IMR-90 (cell line): ENCODE measurements at regions not wholly inside any gene's neighbourhood (a gene's known extent, or its start where the extent isn't known, plus 50 kb on each side); places are given as distances from the start of the nearest gene placed in this dataset.
A peak's percentile ranks its signal among the peaks of the same experiment; 100 is the strongest.

Experiments used
- ATAC-seq: fragments of 200-7000 bp; cut with Tn5 transposase; 2 replicates; pipeline ENCODE4 v1.9.1; 2020; ENCODE audit warnings: low read depth, mild to moderate bottlenecking, moderate library complexity
- BruUV-seq: library from RNA; stranded (reverse); fragments of 400-500 nt; replicated peaks from 2 replicates; lab custom pipeline; 2021; lab: Mats Ljungman, UMichigan
- CTCF ChIA-PET: fragments of 300-600 bp; formaldehyde crosslinking; extraction: SDS; loops from one replicate; lab custom pipeline; 2021; ENCODE audit warnings: antibody characterized with exemption; lab: Yijun Ruan, JAX
- POLR2A ChIA-PET: fragments of 300-600 bp; sonication (Branson Sonifier 250); formaldehyde crosslinking; loops from one replicate; lab custom pipeline; 2022; ENCODE audit warnings: antibody characterized with exemption; ENCODE audit not compliant: unreplicated experiment; lab: Charles Lee
- DNase-seq: peaks from one replicate; pipeline ENCODE4 v3.0.0; 2013
- H2AFZ ChIP-seq: replicated peaks from 2 replicates; pipeline ENCODE3; 2013; ENCODE audit warnings: low read length, mild to moderate bottlenecking; ENCODE audit not compliant: poor library complexity
- H2AK5ac ChIP-seq: 2 replicates; pipeline ENCODE4 v1.6.1; 2013; ENCODE audit warnings: low read depth, low read length, inconsistent platforms
- H2AK9ac ChIP-seq: replicated peaks from 2 replicates; pipeline ENCODE3; 2013; ENCODE audit warnings: mild to moderate bottlenecking, low read depth, low read length, moderate library complexity; ENCODE audit not compliant: poor library complexity
- H2BK120ac ChIP-seq: 2 replicates; pipeline ENCODE4 v1.6.1; 2013; ENCODE audit warnings: low read depth, low read length, inconsistent platforms
- H2BK15ac ChIP-seq: 3 replicates; pipeline ENCODE4 v1.6.1; 2013; ENCODE audit warnings: low read depth, low read length, inconsistent platforms
- H2BK20ac ChIP-seq: 2 replicates; pipeline ENCODE4 v1.6.1; 2013; ENCODE audit warnings: low read depth, mild to moderate bottlenecking, inconsistent platforms, low read length, moderate library complexity
- H2BK5ac ChIP-seq: 2 replicates; pipeline ENCODE4 v1.6.1; 2013; ENCODE audit warnings: mild to moderate bottlenecking, low read depth, low read length, inconsistent platforms; ENCODE audit not compliant: poor library complexity, severe bottlenecking
- H3K14ac ChIP-seq: replicated peaks from 2 replicates; pipeline ENCODE4 v1.6.1; 2013; ENCODE audit warnings: low read depth, low read length, inconsistent platforms
- H3K18ac ChIP-seq: 2 replicates; pipeline ENCODE4 v1.6.1; 2013; ENCODE audit warnings: low read depth, low read length, control low read depth
- H3K23ac ChIP-seq: 2 replicates; pipeline ENCODE4 v1.6.1; 2013; ENCODE audit warnings: low read depth, low read length, inconsistent platforms
- H3K27ac ChIP-seq: 2 replicates; pipeline ENCODE4 v1.5.1; 2013; ENCODE audit warnings: mild to moderate bottlenecking, control low read depth, low read length; ENCODE audit not compliant: insufficient read depth
- H3K27me3 ChIP-seq: 2 replicates; pipeline ENCODE4 v1.6.1; 2013; ENCODE audit warnings: low read length; ENCODE audit not compliant: control insufficient read depth, insufficient read depth
- H3K36me3 ChIP-seq: 2 replicates; pipeline ENCODE4 v1.6.1; 2013; ENCODE audit warnings: low read length, mixed read lengths; ENCODE audit not compliant: control insufficient read depth, insufficient read depth
- H3K4ac ChIP-seq: 2 replicates; pipeline ENCODE4 v1.6.1; 2013; ENCODE audit warnings: low read depth, low read length, inconsistent platforms
- H3K4me1 ChIP-seq: 2 replicates; pipeline ENCODE4 v1.6.1; 2013; ENCODE audit warnings: low read length, mixed read lengths; ENCODE audit not compliant: control insufficient read depth, insufficient read depth
- H3K4me2 ChIP-seq: 2 replicates; pipeline ENCODE4 v1.6.1; 2013; ENCODE audit warnings: low read depth, mild to moderate bottlenecking, control low read depth, low read length, moderate library complexity
- H3K4me3 ChIP-seq: 2 replicates; pipeline ENCODE4 v1.5.1; 2013; ENCODE audit warnings: low read depth, mild to moderate bottlenecking, control low read depth, low read length, moderate library complexity; ENCODE audit not compliant: insufficient read depth
- H3K56ac ChIP-seq: 2 replicates; pipeline ENCODE4 v1.6.1; 2013; ENCODE audit warnings: low read length, inconsistent platforms; ENCODE audit not compliant: insufficient read depth; ENCODE audit errors: extremely low read depth
- H3K79me1 ChIP-seq, 2 experiments: 2 replicates each; pipeline ENCODE4 v1.6.1; 2013; ENCODE audit warnings: low read length in 2 of 2, inconsistent platforms in 1 of 2, low read depth in 1 of 2
- H3K9ac ChIP-seq: 2 replicates; pipeline ENCODE4 v1.6.1; 2013; ENCODE audit warnings: low read depth, low read length, control low read depth
- H3K9me1 ChIP-seq: 2 replicates; pipeline ENCODE4 v1.6.1; 2013; ENCODE audit warnings: low read length, inconsistent platforms; ENCODE audit not compliant: insufficient read depth
- H3K9me3 ChIP-seq: 2 replicates; pipeline ENCODE4 v1.6.1; 2013; ENCODE audit warnings: low read length; ENCODE audit not compliant: control insufficient read depth, insufficient read depth
- H4K20me1 ChIP-seq: 2 replicates; pipeline ENCODE4 v1.6.1; 2013; ENCODE audit warnings: low read length, inconsistent platforms; ENCODE audit not compliant: insufficient read depth
- H4K5ac ChIP-seq: 2 replicates; pipeline ENCODE4 v1.6.1; 2013; ENCODE audit warnings: mild to moderate bottlenecking, low read depth, low read length, control low read depth
- H4K8ac ChIP-seq, 2 experiments: 2 replicates each; pipeline ENCODE4 v1.6.1; 2013; ENCODE audit warnings: low read depth in 2 of 2, low read length in 2 of 2, control low read depth in 1 of 2, inconsistent platforms in 1 of 2
- H4K91ac ChIP-seq: 2 replicates; pipeline ENCODE4 v1.6.1; 2013; ENCODE audit warnings: low read depth, low read length, inconsistent platforms; ENCODE audit not compliant: insufficient read depth
- BHLHE40 ChIP-seq: fragments of 150-350 bp; IDR thresholded peaks from 2 replicates; pipeline ENCODE4 v1.6.1; 2016; ENCODE audit warnings: mild to moderate bottlenecking, low read depth, low read length
- CHD1 ChIP-seq: IDR thresholded peaks from 2 replicates; pipeline ENCODE4 v1.6.1; 2012; ENCODE audit warnings: low read depth, low read length, improper control_type of control experiment
- MAZ ChIP-seq: IDR thresholded peaks from 2 replicates; pipeline ENCODE4 v1.6.1; 2012; ENCODE audit warnings: low read depth, mild to moderate bottlenecking, low read length, improper control_type of control experiment, moderate library complexity, borderline replicate concordance
- NFE2L2 ChIP-seq: fragments of 150-350 bp; IDR thresholded peaks from 2 replicates; pipeline ENCODE4 v1.6.1; 2016; ENCODE audit warnings: low read depth, mild to moderate bottlenecking, low read length
- POLR2A ChIP-seq: IDR thresholded peaks from 2 replicates; pipeline ENCODE4 v1.6.1; 2012; ENCODE audit warnings: mild to moderate bottlenecking, low read depth, low read length
- RCOR1 ChIP-seq: IDR thresholded peaks from 2 replicates; pipeline ENCODE4 v1.6.1; 2012; ENCODE audit warnings: mild to moderate bottlenecking, low read length, improper control_type of control experiment; ENCODE audit not compliant: insufficient replicate concordance
- RFX5 ChIP-seq: IDR thresholded peaks from 2 replicates; pipeline ENCODE4 v1.8.0; 2012; ENCODE audit warnings: low read depth, mild to moderate bottlenecking, low read length, moderate library complexity
- SMC3 ChIP-seq: fragments of 150-350 bp; IDR thresholded peaks from 2 replicates; pipeline ENCODE4 v1.6.1; 2016; ENCODE audit warnings: low read depth, mild to moderate bottlenecking, antibody characterized with exemption, low read length, moderate library complexity
- WGBS, 2 experiments: methylation state at CpG; one replicate each; pipeline versions ENCODE4 v1.1.5 to v1.1.7; 2013; ENCODE audit warnings: missing lambda C conversion rate in 2 of 2; ENCODE audit not compliant: insufficient read length in 1 of 2; ENCODE audit errors: extremely low coverage in 2 of 2; 5-methylcytosine and 5-hydroxymethylcytosine counted together
- dilution Hi-C: fragments of 300-500 bp; cut with HindIII; formaldehyde crosslinking; loops from one replicate; pipeline ENCODE4 v1.14.3; 2018; ENCODE audit warnings: low sequenced_read_pairs; ENCODE audit not compliant: unreplicated experiment
- in situ Hi-C: fragments of 300-500 bp; cut with MboI; formaldehyde crosslinking; loops from 3 replicates; pipeline ENCODE4 v1.14.3; 2019; ENCODE audit warnings: low sequenced_read_pairs, inconsistent platforms, mixed read lengths
- intact Hi-C: fragments of 100-400 bp; cut with micrococcal nuclease; formaldehyde crosslinking; loops from 2 replicates; pipeline ENCODE4 v1.10.0; 2022

- WGBS, 2 experiments, result 18% methylated on average over 2 of the region's 10 CpGs; no CpG with 5 or more reads in 1 of the 2 experiments
- H2AK5ac ChIP-seq, result no peak overlapping the region
- ChIA-PET CTCF (no interaction called here), POLR2A (no interaction called here)
- H3K27ac ChIP-seq, result no peak overlapping the region
- no peak overlapping the region for H2BK20ac ChIP-seq
- H4K20me1 ChIP-seq, result no peaks in the 10 kb centered on the region
- H3K9ac ChIP-seq, result no peak overlapping the region
- no peak overlapping the region for H3K4ac ChIP-seq
- no peaks in the 10 kb centered on the region for H3K27me3 ChIP-seq
- no peak overlapping the region for H2BK120ac ChIP-seq
- H3K4me1 ChIP-seq, result no peaks in the 10 kb centered on the region
- no peaks in the 10 kb centered on the region for H3K9me1 ChIP-seq
- no peak overlapping the region for H2BK5ac ChIP-seq
- intact Hi-C loops (no loop called here), in situ Hi-C loops (no loop called here), dilution Hi-C loops (no loop called here)
- H4K5ac ChIP-seq, result no peak overlapping the region
- DNase-seq (peak; percentile 1), ATAC-seq (no peak)
- no peak overlapping the region for H3K56ac ChIP-seq
- no peaks in the 10 kb centered on the region for H3K79me1 ChIP-seq
- H3K9me3 ChIP-seq, result no peaks in the 10 kb centered on the region
- H4K91ac ChIP-seq, result no peak overlapping the region
- H3K18ac ChIP-seq, result no peak overlapping the region
- no peak overlapping the region for H4K8ac ChIP-seq
- no peak overlapping the region for H2AK9ac ChIP-seq
- H3K14ac ChIP-seq, result no peak overlapping the region
- no peak overlapping the region for H2AFZ ChIP-seq
- H2BK15ac ChIP-seq, result no peak overlapping the region
- BruUV-seq, result no TSS peak
- no peak overlapping the region for H3K4me3 ChIP-seq
- H3K36me3 ChIP-seq, result no peaks in the 10 kb centered on the region
- H3K23ac ChIP-seq, result no peak overlapping the region
- no peak overlapping the region for H3K4me2 ChIP-seq
- TF ChIP-seq CHD1 (no peak), POLR2A (no peak), NFE2L2 (no peak), MAZ (no peak), BHLHE40 (no peak), SMC3 (no peak), RFX5 (no peak), RCOR1 (no peak)
Measured at GRCh38 chr6:84282550-84282949, 55.1 kb upstream of the CEP162 start.
